HEK293T (cell line): ENCODE measurements at regions not wholly inside any gene's neighbourhood (a gene's known extent, or its start where the extent isn't known, plus 50 kb on each side); places are given as distances from the start of the nearest gene placed in this dataset.

Experiments used
- CTCF ChIA-PET: fragments of 350-600 bp; formaldehyde crosslinking; extraction: SDS; loops from one replicate; lab custom pipeline; 2021; ENCODE audit warnings: antibody characterized with exemption, inconsistent platforms; lab: Yijun Ruan, JAX
- POLR2A ChIA-PET: fragments of 350-600 bp; formaldehyde crosslinking; extraction: SDS; loops from one replicate; lab custom pipeline; 2020; ENCODE audit warnings: antibody characterized with exemption, inconsistent platforms; lab: Yijun Ruan, JAX
- DNase-seq: peaks from one replicate; pipeline ENCODE4 v3.0.0; 2012; ENCODE audit warnings: mixed read lengths; ENCODE audit errors: extremely low spot score
- ARNT ChIP-seq: fragments of 450-650 bp; IDR thresholded peaks from 2 replicates; pipeline ENCODE4 v1.6.1; 2017; ENCODE audit warnings: mild to moderate bottlenecking
- BHLHE40 ChIP-seq: fragments of 450-650 bp; IDR thresholded peaks from 2 replicates; pipeline ENCODE4 v1.6.1; 2016; ENCODE audit warnings: mild to moderate bottlenecking, moderate library complexity, borderline replicate concordance
- CTBP1 ChIP-seq: fragments of 450-650 bp; IDR thresholded peaks from 2 replicates; pipeline ENCODE4 v1.6.1; 2016; ENCODE audit warnings: borderline replicate concordance
- ELF4 ChIP-seq: fragments of 450-650 bp; IDR thresholded peaks from 2 replicates; pipeline ENCODE4 v1.6.1; 2017; ENCODE audit warnings: antibody characterized with exemption
- FOXA1 ChIP-seq: fragments of 450-650 bp; IDR thresholded peaks from 2 replicates; pipeline ENCODE4 v1.6.1; 2016; ENCODE audit warnings: mild to moderate bottlenecking
- FOXK2 ChIP-seq: fragments of 450-650 bp; IDR thresholded peaks from 2 replicates; pipeline ENCODE4 v1.6.1; 2016; ENCODE audit warnings: mild to moderate bottlenecking
- FOXM1 ChIP-seq: fragments of 450-650 bp; IDR thresholded peaks from 2 replicates; pipeline ENCODE4 v1.6.1; 2017; ENCODE audit warnings: mild to moderate bottlenecking, borderline replicate concordance
- HDGF ChIP-seq: fragments of 450-650 bp; IDR thresholded peaks from 2 replicates; pipeline ENCODE4 v1.6.1; 2017; ENCODE audit warnings: antibody characterized with exemption, borderline replicate concordance
- L3MBTL2 ChIP-seq: fragments of 450-650 bp; conservative IDR thresholded peaks from 2 replicates; pipeline ENCODE4 v1.6.1; 2016; ENCODE audit warnings: mild to moderate bottlenecking
- LEF1 ChIP-seq: fragments of 450-650 bp; IDR thresholded peaks from 2 replicates; pipeline ENCODE4 v1.6.1; 2017; ENCODE audit warnings: mild to moderate bottlenecking, borderline replicate concordance
- NFRKB ChIP-seq: fragments of 450-650 bp; IDR thresholded peaks from 2 replicates; pipeline ENCODE4 v1.6.1; 2016; ENCODE audit warnings: mild to moderate bottlenecking, moderate library complexity
- PKNOX1 ChIP-seq: fragments of 450-650 bp; IDR thresholded peaks from 2 replicates; pipeline ENCODE4 v1.6.1; 2016
- SP1 ChIP-seq: fragments of 450-650 bp; IDR thresholded peaks from 2 replicates; pipeline ENCODE4 v1.6.1; 2017
- SUZ12 ChIP-seq: fragments of 450-650 bp; IDR thresholded peaks from 2 replicates; pipeline ENCODE4 v1.6.1; 2016; ENCODE audit warnings: mild to moderate bottlenecking
- TARDBP ChIP-seq: fragments of 450-650 bp; IDR thresholded peaks from 2 replicates; pipeline ENCODE4 v1.6.1; 2016
- ZNF384 ChIP-seq: fragments of 450-650 bp; IDR thresholded peaks from 2 replicates; pipeline ENCODE4 v1.6.1; 2016

GRCh38 chr20:22374066-22374465 is 210.3 kb downstream of the FOXA2 start:
- no peak for TF ChIP-seq TARDBP
- TF ChIP-seq FOXK2, result no peak
- TF ChIP-seq PKNOX1, result no peak
- TF ChIP-seq ELF4, result no peak
- no peak for TF ChIP-seq ZNF384
- no peak for TF ChIP-seq HDGF
- no peak for TF ChIP-seq SP1
- TF ChIP-seq L3MBTL2, result no peak
- TF ChIP-seq ARNT, result no peak
- no peak for TF ChIP-seq BHLHE40
- no peak for DNase-seq
- ChIA-PET CTCF (no interaction called here), POLR2A (interaction anchor here (0.5 kb wide), 1 partner anchor 21 kb away, joined by 3 read pairs; no protein-coding TSS in a partner anchor)

- CTCF ChIA-PET, result interaction anchor here (0.6 kb wide), 1 partner anchor 94 kb away, joined by 5 read pairs; no protein-coding TSS in a partner anchor
- TF ChIP-seq FOXA1 (no peak), ZNF384 (no peak), BHLHE40 (no peak), HDGF (no peak), PKNOX1 (no peak), LEF1 (no peak)
- POLR2A ChIA-PET, result no interaction called here
- no peak for DNase-seq
These were observed 211.0 kb downstream of the FOXA2 start for GRCh38 chr20:22373164-22373895.

DNA sequence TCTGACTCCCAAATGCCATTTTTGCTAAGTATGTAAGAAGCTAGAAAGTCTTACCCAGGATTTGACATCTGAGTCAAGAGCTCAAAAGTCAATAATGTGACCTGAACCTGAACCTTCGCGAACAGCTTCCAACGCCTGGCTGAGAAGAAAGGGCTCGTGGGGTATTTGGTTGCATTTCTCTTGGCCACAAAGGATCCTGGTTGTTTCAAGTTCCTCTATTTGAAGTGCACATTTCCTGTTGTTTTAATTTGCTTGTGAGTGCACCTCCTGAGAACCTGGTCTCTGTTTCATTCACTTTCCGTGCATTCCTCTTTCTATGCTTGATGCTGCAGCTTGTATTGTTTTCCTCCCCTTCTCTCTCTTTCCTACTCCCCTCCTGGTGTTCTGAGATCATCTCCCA is 212.5 kb downstream of the FOXA2 start:
- no peak for DNase-seq
- CTCF ChIA-PET, result no interaction called here
- POLR2A ChIA-PET, result no interaction called here
- TF ChIP-seq ELF4, result no peak
- no peak for TF ChIP-seq L3MBTL2
- TF ChIP-seq SUZ12, result no peak
- TF ChIP-seq ARNT, result no peak
- TF ChIP-seq HDGF, result no peak
- TF ChIP-seq TARDBP, result no peak
- no peak for TF ChIP-seq LEF1
- TF ChIP-seq ZNF384, result no peak
- TF ChIP-seq FOXA1, result no peak
- no peak for TF ChIP-seq CTBP1
- TF ChIP-seq BHLHE40, result no peak
- TF ChIP-seq FOXK2, result no peak
- no peak for TF ChIP-seq SP1

DNA sequence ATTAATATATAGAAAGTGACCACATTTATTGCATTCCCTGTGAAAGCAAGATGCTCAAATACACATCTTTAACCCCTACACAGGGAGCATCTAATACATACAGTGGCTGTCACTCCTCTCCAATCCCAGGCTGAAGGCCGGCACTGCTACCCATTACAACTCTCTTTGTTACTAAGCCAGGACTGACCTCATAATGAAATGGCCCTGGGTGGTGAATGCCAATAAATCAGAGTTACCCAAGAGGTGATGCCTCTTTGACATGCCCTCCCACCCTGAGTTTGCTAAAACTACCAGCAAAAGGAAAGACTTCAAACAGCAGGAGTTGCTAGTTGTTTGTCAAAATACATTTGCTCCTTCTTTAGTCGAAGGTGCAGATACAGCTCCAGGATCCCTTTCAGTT is 214.2 kb downstream of the FOXA2 start:
- TF ChIP-seq L3MBTL2 (no peak), HDGF (no peak), SUZ12 (no peak), FOXA1 (no peak), BHLHE40 (no peak), ARNT (no peak), ELF4 (no peak), TARDBP (no peak)
- CTCF ChIA-PET, result no interaction called here
- no peak for DNase-seq
- POLR2A ChIA-PET, result no interaction called here

DNA sequence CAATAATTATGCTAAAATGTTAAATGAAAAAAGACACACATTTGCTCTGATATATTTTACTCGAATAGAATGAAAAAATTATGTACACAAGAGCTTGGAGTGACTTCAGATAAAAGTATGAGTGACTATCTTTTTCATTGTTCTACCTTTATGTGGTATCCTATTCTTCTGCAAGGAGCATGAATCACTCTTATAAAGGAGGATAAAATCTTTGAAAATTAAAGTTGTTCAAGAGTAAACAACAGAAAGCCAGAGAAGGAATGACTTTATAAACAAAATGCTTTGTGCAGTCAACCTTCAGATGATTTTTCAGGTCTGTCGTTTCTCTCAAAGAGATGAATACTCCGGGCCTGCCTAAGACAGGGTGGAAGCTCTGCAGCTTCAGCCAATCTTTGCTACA is 215.3 kb downstream of the FOXA2 start:
- TF ChIP-seq HDGF (no peak), ELF4 (no peak), SUZ12 (no peak), BHLHE40 (no peak), NFRKB (no peak), CTBP1 (no peak), PKNOX1 (no peak), ARNT (no peak), FOXM1 (no peak), TARDBP (no peak), ZNF384 (no peak)
- ChIA-PET POLR2A (no interaction called here), CTCF (no interaction called here)
- no peak for DNase-seq

DNA sequence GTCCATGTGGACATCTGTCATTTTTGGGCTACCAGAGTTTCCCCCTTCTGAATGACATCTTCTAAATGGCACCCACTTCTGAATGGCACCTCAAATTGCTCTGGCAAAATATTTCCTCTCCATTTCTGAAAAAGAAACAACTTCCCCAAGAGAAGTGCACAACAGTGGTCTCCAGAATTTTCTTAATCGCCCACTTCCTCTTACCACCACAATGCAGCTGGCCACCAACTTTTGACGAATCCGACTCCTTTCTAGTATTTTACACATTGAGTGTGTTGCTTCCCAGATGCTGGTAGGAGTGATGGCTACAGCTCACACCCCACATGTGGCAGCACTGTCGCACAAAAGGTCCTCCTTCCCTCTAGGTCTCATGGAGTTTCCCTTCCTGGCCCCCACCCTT is 216.1 kb downstream of the FOXA2 start:
- ChIA-PET POLR2A (no interaction called here), CTCF (no interaction called here)
- no peak for DNase-seq
- TF ChIP-seq ARNT, result no peak
- no peak for TF ChIP-seq ZNF384
- TF ChIP-seq PKNOX1, result no peak
